Progenitor cell of endocrine pancreas (in vitro differentiated cells): ENCODE measurements at regions not wholly inside any gene's neighbourhood (a gene's known extent, or its start where the extent isn't known, plus 50 kb on each side); places are given as distances from the start of the nearest gene placed in this dataset.

ENCODE experiments used
- DNase-seq: peaks from one replicate; pipeline ENCODE4 v3.0.0; 2021; ENCODE audit warnings: low spot score; ENCODE audit not compliant: unreplicated experiment
- H3K27ac Mint-ChIP-seq: 2 replicates; pipeline ENCODE4 v1.8.0; 2021; ENCODE audit warnings: mild to moderate bottlenecking, moderate library complexity, mixed read lengths
- H3K27me3 Mint-ChIP-seq: 2 replicates; pipeline ENCODE4 v1.8.0; 2021; ENCODE audit warnings: mixed read lengths
- H3K36me3 Mint-ChIP-seq: 2 replicates; pipeline ENCODE4 v1.8.0; 2022; ENCODE audit warnings: mixed read lengths; ENCODE audit not compliant: insufficient read depth
- H3K4me1 Mint-ChIP-seq: 2 replicates; pipeline ENCODE4 v1.8.0; 2021; ENCODE audit warnings: low read depth, mixed read lengths
- H3K4me3 Mint-ChIP-seq: 2 replicates; pipeline ENCODE4 v1.8.0; 2021; ENCODE audit warnings: low read depth, mild to moderate bottlenecking, moderate library complexity, mixed read lengths
- H3K9me3 Mint-ChIP-seq: 2 replicates; pipeline ENCODE4 v1.8.0; 2021; ENCODE audit warnings: low read depth, mixed read lengths
- CTCF ChIP-seq: fragments of 200-600 bp; sonication (generic); IDR thresholded peaks from one replicate; pipeline ENCODE4 v1.5.0; 2021; ENCODE audit warnings: antibody characterized with exemption, mild to moderate bottlenecking; ENCODE audit not compliant: unreplicated experiment

GRCh38 chr12:11978726-11979384 is 91.9 kb upstream of the BCL2L14 start:
- H3K36me3 Mint-ChIP-seq, result no peaks in the 10 kb centered on the region
- H3K27me3 Mint-ChIP-seq, result peaks cover 29% of the 10 kb centered on the region
- no peak overlapping the region for H3K4me3 Mint-ChIP-seq
- no peak for DNase-seq
- no peak for TF ChIP-seq CTCF
- no peaks in the 10 kb centered on the region for H3K9me3 Mint-ChIP-seq
- no peak overlapping the region for H3K27ac Mint-ChIP-seq
- peaks cover 4% of the 10 kb centered on the region for H3K4me1 Mint-ChIP-seq

GRCh38 chr12:11980115-11980514 is 90.6 kb upstream of the BCL2L14 start:
- Mint-ChIP-seq H3K27ac (no peak overlapping the region), H3K36me3 (no peaks in the 10 kb centered on the region), H3K4me1 (peaks cover 4% of the 10 kb centered on the region), H3K4me3 (no peak overlapping the region), H3K9me3 (no peaks in the 10 kb centered on the region), H3K27me3 (peaks cover 28% of the 10 kb centered on the region)
- DNase-seq, result no peak
- TF ChIP-seq CTCF, result no peak

GRCh38 chr12:11981121-11981733 is 89.5 kb upstream of the BCL2L14 start:
- no peaks in the 10 kb centered on the region for H3K9me3 Mint-ChIP-seq
- DNase-seq, result no peak
- no peaks in the 10 kb centered on the region for H3K36me3 Mint-ChIP-seq
- H3K4me1 Mint-ChIP-seq, result peaks cover 5% of the 10 kb centered on the region
- TF ChIP-seq CTCF, result no peak
- H3K27ac Mint-ChIP-seq, result no peak overlapping the region
- peaks cover 28% of the 10 kb centered on the region for H3K27me3 Mint-ChIP-seq
- no peak overlapping the region for H3K4me3 Mint-ChIP-seq

- no peak for TF ChIP-seq CTCF
- Mint-ChIP-seq H3K4me3 (no peak overlapping the region), H3K27ac (no peak overlapping the region), H3K4me1 (peaks cover 2% of the 10 kb centered on the region), H3K9me3 (no peaks in the 10 kb centered on the region), H3K27me3 (peaks cover 28% of the 10 kb centered on the region), H3K36me3 (no peaks in the 10 kb centered on the region)
- no peak for DNase-seq
These were observed 86.3 kb upstream of the BCL2L14 start for GRCh38 chr12:11984417-11984816.

DNA sequence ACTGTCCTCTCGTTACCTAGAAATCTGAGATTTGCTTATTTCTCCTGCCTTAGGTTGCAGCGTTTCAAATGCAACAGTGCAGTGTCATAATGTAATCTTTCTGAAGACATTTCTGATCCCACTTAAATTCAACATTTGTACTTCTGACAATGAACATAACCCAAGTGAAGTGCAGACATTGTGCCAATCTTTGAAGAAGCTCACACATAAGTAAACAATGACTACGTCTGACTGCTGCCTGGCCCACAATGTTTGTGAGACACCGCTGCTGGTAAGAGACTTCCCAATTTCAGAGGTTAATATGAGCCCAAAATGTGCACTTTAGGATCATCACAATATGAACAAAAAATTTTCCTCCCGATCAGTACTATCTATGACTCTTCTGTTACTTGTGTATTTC is 84.6 kb upstream of the BCL2L14 start:
- no peak overlapping the region for H3K27ac Mint-ChIP-seq
- peaks cover 2% of the 10 kb centered on the region for H3K4me1 Mint-ChIP-seq
- no peaks in the 10 kb centered on the region for H3K9me3 Mint-ChIP-seq
- no peak for DNase-seq
- no peaks in the 10 kb centered on the region for H3K36me3 Mint-ChIP-seq
- no peak overlapping the region for H3K4me3 Mint-ChIP-seq
- H3K27me3 Mint-ChIP-seq, result peaks cover 28% of the 10 kb centered on the region
- TF ChIP-seq CTCF, result no peak
